ENCODE measurements at regions not wholly inside any gene's neighbourhood (a gene's known extent, or its start where the extent isn't known, plus 50 kb on each side); places are given as distances from the start of the nearest gene placed in this dataset.

DNA sequence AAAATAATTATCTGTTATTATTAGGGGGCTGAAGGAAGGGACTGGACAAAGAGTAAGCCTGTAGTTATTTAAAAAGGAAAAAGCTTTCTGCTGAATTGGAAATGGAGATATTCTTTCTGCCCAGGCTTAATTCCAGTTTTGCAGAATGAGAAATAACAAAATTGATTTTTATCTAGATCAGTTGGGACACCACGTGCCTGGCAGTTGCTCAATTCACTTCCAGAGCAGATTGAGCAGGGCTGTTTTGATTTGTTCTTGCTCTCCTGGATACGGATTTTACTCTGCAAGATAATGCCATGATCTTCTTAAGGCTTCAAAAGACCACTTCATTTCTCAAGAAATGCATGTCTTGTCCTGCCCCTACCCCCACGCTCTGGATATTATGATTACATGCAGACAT is 524.3 kb downstream of the TCERG1L start:
- no peak overlapping the region for H3K4me3 ChIP-seq (ENCODE audit: low read length)
- TF ChIP-seq, protein P1, sequence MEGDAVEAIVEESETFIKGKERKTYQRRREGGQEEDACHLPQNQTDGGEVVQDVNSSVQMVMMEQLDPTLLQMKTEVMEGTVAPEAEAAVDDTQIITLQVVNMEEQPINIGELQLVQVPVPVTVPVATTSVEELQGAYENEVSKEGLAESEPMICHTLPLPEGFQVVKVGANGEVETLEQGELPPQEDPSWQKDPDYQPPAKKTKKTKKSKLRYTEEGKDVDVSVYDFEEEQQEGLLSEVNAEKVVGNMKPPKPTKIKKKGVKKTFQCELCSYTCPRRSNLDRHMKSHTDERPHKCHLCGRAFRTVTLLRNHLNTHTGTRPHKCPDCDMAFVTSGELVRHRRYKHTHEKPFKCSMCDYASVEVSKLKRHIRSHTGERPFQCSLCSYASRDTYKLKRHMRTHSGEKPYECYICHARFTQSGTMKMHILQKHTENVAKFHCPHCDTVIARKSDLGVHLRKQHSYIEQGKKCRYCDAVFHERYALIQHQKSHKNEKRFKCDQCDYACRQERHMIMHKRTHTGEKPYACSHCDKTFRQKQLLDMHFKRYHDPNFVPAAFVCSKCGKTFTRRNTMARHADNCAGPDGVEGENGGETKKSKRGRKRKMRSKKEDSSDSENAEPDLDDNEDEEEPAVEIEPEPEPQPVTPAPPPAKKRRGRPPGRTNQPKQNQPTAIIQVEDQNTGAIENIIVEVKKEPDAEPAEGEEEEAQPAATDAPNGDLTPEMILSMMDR (IDR thresholded peaks at IDR 0.05; ENCODE audit: insufficient read depth, low read depth, low read length, missing control alignments): no peak
- DNase-seq (ENCODE audit: low read depth): no peak

DNA sequence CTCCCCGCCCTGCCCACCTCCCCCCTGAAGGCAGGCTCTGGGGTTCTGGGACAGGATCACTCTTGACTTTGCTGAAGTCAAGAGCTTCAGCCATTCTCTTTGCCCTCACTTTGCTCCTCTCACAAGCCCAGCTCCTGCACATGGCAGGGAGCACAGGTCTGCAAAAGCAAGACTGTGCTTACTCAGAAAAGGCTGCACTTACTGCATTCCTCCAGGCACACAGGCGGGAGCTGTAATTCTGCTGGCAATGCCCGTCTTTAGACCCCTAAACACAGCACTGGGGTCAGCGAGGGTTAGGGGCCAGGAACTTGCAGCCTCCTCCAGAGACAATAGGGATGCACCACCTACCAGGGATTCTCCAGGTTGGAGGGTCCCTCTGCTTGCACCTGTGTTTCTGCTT is 523.7 kb downstream of the TCERG1L start:
- TF ChIP-seq, protein P1 (IDR thresholded peaks at IDR 0.05; ENCODE audit: insufficient read depth, low read depth, low read length, missing control alignments): no peak
- H3K4me3 ChIP-seq (ENCODE audit: low read length): no peak overlapping the region
- no peak for DNase-seq (ENCODE audit: low read depth)

DNA sequence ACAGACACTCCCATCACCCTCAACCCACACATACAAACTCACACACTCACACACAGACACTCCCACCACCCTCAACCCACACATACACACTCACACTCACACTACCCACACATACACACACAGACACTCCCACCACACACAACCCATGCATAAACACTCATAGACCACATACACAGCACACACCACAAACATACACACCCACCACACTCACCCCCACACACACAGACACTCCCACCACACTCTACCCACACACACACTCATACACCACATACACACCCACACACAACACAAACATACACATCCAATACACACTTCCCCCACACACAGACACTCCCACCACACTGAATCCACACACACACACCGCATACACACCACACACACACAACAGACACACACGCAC is 521.2 kb downstream of the TCERG1L start:
- H3K4me3 ChIP-seq (ENCODE audit: low read length): no peak overlapping the region
- TF ChIP-seq, protein P1 (IDR thresholded peaks at IDR 0.05; ENCODE audit: insufficient read depth, low read depth, low read length, missing control alignments): no peak
- DNase-seq (ENCODE audit: low read depth): no peak

DNA sequence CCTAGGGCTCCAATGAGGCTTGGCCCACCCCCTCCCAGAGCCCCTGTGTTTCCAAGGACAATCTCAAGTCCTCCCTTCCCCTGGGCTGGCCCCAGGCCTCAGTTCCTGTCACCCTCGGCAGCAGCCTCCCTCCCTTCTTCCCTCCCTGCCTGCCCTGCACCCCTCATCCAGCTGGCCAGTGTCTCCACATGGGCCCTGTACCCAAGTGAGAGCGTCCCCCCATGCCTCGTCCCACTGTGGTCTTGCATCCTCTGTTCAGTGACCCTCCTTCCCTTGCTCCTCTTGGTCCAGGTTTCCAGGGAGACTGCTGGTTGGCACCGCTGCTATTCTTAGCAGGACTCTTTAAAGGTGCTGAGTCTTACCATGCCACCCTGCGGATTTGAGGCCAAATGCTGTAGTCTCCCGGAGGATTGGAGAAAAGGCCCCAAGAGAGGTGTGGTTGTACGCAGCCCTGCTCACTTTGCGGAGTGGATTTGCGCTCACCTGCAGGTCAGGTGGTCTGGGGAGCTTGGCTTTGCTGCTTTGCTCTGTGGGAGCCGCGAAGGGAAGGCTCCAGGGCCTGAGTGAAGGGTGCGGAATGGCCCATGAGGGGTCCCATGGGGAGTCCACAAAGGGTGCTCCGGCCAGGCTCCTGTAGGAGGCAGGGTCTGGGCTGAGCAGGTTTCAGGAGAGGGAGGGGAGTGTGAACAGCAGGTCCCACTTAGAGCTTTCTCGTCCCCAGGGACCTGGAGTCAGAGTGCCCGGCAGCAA is 519.2 kb downstream of the TCERG1L start:
- TF ChIP-seq, protein P1 (IDR thresholded peaks at IDR 0.05; ENCODE audit: insufficient read depth, low read depth, low read length, missing control alignments): no peak
- no peak for DNase-seq (ENCODE audit: low read depth)
- H3K4me3 ChIP-seq (ENCODE audit: low read length): no peak overlapping the region

DNA sequence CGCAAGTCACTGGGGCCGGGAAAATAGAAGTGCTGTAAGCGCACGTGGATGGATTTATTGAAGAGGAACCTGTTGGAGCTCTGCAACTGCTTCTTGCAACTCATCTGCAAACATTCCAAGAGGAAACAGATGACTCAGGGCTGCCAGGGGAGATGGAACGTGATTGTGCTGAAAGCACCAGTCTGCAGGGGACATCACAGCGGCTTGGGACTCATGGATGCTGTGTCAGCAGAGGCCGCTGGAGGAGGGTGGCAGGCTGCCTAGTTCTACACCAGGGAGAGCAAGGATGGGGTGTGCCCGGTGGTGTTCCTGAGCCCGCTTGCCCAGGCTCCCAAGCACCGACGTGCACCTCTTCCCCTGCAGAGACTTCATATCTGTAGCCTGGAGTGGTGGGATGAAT is 515.7 kb downstream of the TCERG1L start:
- TF ChIP-seq, protein P1 (IDR thresholded peaks at IDR 0.05; ENCODE audit: insufficient read depth, low read depth, low read length, missing control alignments): no peak
- no peak for DNase-seq (ENCODE audit: low read depth)

DNA sequence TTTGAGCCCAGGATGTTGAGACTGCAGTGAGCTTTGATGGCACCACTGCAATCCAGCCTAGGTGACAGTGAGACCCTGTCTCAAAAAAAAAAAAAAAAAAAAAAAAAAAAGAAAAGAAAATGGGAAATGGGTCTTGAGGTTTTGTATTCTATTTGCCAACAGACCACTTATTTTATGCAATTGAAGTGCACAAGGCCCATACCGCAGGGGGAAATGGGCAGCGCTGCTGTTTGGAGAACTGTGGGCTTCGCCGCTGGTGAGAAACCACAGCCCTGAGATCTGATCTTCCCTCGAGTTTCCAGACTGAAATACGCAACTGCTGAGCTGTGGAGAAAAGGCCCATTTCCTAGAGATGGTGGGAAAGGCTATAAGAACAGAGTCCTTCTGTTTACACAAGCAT is 512.0 kb downstream of the TCERG1L start:
- no peak overlapping the region for H3K4me3 ChIP-seq (ENCODE audit: low read length)
- DNase-seq (ENCODE audit: low read depth): no peak
- TF ChIP-seq, protein P1 (IDR thresholded peaks at IDR 0.05; ENCODE audit: insufficient read depth, low read depth, low read length, missing control alignments): no peak

More for the DNA sequence above, 515.7 kb downstream of the TCERG1L start:
- H3K4me3 ChIP-seq (ENCODE audit: low read length): no peak overlapping the region

DNA sequence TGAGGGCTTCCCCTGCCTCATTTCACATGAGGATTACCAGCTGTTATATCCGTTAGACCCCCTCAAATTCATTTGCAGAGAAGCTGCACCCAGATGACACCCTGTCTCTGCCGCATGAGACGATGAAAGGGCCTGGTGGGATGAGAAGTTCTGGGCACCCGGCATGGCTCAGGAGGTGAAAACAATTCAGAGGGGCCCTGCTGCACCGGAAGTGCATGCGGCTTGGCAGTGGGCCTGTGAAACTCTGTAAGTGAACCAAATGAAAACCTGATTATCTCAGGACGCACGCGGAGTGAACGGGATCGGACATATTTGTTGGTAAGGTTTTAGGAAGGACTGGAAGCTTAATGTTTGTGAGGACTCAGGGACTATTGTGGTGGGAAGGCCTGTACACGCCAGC is 511.2 kb downstream of the TCERG1L start:
- TF ChIP-seq, protein P1 (IDR thresholded peaks at IDR 0.05; ENCODE audit: insufficient read depth, low read depth, low read length, missing control alignments): no peak
- H3K4me3 ChIP-seq (ENCODE audit: low read length): no peak overlapping the region
- DNase-seq (ENCODE audit: low read depth): no peak

Measured in epithelial cell of esophagus (primary cell).